Lung (tissue), 11 donors: ENCODE measurements at regions not wholly inside any gene's neighbourhood (a gene's known extent, or its start where the extent isn't known, plus 50 kb on each side); places are given as distances from the start of the nearest gene placed in this dataset.

Source experiments
- ATAC-seq: fragments of 200-7000 bp; cut with Tn5 transposase; one replicate; pipeline ENCODE4 v1.9.1; 2020; ENCODE audit warnings: moderate number of reproducible peaks; ENCODE audit not compliant: insufficient read depth, low FRiP score
- DNase-seq, 3 donors: peaks; one replicate each; pipeline ENCODE4 v3.0.0-alpha.2; 2013 to 2017
- H3K27ac ChIP-seq, 2 donors: one replicate each; pipeline ENCODE4 v1.5.1; 2013; ENCODE audit warnings: mild to moderate bottlenecking in 2 of 2, moderate library complexity in 2 of 2, control low read depth in 1 of 2, inconsistent platforms in 1 of 2, low read depth in 1 of 2, low read length in 1 of 2
- H3K27me3 ChIP-seq, 3 donors: one replicate each; pipeline ENCODE4 v1.5.1; 2013; ENCODE audit warnings: low read length in 2 of 3; ENCODE audit not compliant: control insufficient read depth in 3 of 3, insufficient read depth in 3 of 3
- H3K36me3 ChIP-seq, 4 donors: one replicate each; pipeline ENCODE4 v1.5.1; 2013; ENCODE audit warnings: low read length in 4 of 4, mild to moderate bottlenecking in 1 of 4, moderate library complexity in 1 of 4; ENCODE audit not compliant: control insufficient read depth in 4 of 4, insufficient read depth in 4 of 4
- H3K4me1 ChIP-seq, 5 donors: one replicate each; pipeline ENCODE4 v1.5.1; 2013; ENCODE audit warnings: low read length in 5 of 5, mild to moderate bottlenecking in 2 of 5, moderate library complexity in 1 of 5; ENCODE audit not compliant: control insufficient read depth in 5 of 5, insufficient read depth in 5 of 5
- H3K4me3 ChIP-seq: one replicate; pipeline ENCODE4 v1.5.1; 2013; ENCODE audit warnings: mild to moderate bottlenecking, control low read depth, moderate library complexity
- H3K9ac ChIP-seq, 2 donors: one replicate each; pipeline ENCODE4 v1.5.1; 2013; ENCODE audit warnings: low read length in 2 of 2, control low read depth in 1 of 2; ENCODE audit not compliant: insufficient read depth in 1 of 2
- H3K9me3 ChIP-seq, 4 donors: one replicate each; pipeline ENCODE4 v1.5.1; 2013; ENCODE audit warnings: low read length in 3 of 4, mild to moderate bottlenecking in 1 of 4, moderate library complexity in 1 of 4; ENCODE audit not compliant: control insufficient read depth in 4 of 4, insufficient read depth in 3 of 4
- WGBS, 2 donors: extraction: QIAGEN DNeasy Blood & Tissue Kit; methylation state at CpG; one replicate each; pipeline ENCODE4 v1.1.7; 2013; 5-methylcytosine and 5-hydroxymethylcytosine counted together
- TF ChIP-seq, protein P1 (sequence below): IDR thresholded peaks from 2 replicates; pipeline ENCODE4 v1.5.1; 2012; ENCODE audit warnings: mild to moderate bottlenecking; ENCODE audit errors: control extremely low read depth, extremely low read depth
- donor health status: control.
- donor health status: control.
- donor health status: Bipolar disorder and iron deficiency.
- donor health status: healthy.
- donor health status: DM: yes; HTN: yes; CAD: no.

DNA sequence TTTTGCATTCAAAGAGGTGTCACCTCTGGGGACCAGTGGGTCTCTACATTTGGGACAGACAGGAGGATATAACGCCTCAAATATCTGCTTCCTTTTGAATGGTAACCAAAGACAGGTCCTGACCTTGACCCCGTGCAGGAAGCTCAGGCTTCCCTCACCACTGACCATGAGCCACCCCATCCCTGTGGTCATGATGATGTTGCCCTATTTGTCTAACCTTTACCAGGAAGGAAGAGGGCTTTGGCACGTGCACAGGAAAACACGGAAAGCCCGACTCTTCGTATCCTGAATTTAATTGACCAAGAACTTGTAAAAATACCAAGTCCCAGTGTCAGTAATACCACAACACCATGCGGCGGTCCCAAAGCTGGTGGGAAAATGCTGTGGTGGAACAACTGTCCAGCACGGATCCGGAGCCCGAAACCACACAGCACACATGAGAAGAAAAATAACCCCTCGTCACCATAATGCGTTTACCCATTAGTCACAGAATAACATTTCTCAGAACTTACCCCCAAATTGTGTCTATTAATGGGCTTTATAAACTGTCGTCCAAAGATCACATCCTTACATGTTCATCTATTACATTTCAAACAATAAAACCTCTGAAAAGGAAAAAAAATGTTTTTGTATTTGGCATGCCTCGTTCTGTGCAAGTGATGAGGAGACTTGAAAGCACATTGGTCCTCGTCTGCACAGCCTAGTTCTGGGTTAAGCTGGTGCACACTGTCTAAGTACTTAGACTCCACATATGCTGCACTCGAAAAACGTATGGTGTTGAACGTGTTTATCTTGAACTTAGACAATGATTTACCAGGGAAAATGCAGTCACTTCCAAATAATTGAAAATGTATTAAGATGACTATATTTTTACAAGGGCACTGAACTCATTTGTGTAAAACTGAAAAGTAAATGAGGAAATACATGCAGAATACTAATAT is 118.9 kb upstream of the IGF1R start:
- H3K27me3 ChIP-seq = no peaks in the 10 kb centered on the region
- DNase-seq (no peak), ATAC-seq (no peak)
- H3K27ac ChIP-seq = no peak overlapping the region
- TF ChIP-seq, protein P1, sequence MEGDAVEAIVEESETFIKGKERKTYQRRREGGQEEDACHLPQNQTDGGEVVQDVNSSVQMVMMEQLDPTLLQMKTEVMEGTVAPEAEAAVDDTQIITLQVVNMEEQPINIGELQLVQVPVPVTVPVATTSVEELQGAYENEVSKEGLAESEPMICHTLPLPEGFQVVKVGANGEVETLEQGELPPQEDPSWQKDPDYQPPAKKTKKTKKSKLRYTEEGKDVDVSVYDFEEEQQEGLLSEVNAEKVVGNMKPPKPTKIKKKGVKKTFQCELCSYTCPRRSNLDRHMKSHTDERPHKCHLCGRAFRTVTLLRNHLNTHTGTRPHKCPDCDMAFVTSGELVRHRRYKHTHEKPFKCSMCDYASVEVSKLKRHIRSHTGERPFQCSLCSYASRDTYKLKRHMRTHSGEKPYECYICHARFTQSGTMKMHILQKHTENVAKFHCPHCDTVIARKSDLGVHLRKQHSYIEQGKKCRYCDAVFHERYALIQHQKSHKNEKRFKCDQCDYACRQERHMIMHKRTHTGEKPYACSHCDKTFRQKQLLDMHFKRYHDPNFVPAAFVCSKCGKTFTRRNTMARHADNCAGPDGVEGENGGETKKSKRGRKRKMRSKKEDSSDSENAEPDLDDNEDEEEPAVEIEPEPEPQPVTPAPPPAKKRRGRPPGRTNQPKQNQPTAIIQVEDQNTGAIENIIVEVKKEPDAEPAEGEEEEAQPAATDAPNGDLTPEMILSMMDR = no peak
- H3K4me1 ChIP-seq = peaks cover 0 to 18% (median 0%) of the 10 kb centered on the region in 5 donors
- H3K4me3 ChIP-seq = no peak overlapping the region
- no peaks in the 10 kb centered on the region for H3K9me3 ChIP-seq
- H3K9ac ChIP-seq = no peak overlapping the region
- 66 to 78% methylated on average over 19 of the region's 19 CpGs for WGBS, 2 donors
- no peaks in the 10 kb centered on the region for H3K36me3 ChIP-seq

DNA sequence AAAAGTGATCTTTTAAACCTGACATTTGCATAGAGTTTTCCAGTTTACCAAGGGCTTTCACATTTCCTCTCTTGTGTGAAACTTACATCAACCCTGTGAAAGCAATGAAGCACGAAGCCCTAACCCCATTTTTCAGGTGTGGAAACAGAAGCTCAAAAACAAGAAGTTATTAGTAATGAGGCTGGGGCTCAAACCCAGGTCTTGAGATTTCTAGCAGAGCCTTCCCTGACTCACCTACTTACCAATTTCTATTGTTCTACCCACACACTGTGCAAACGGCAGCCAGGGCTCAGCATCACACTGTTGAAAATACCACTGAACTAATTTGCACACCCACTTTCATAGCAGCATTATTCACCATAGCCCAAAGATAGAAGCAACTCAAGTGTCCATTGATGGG is 117.8 kb upstream of the IGF1R start:
- DNase-seq (no peak), ATAC-seq (no peak)
- Histone ChIP-seq H3K9me3 (no peaks in the 10 kb centered on the region), H3K27me3 (no peaks in the 10 kb centered on the region), H3K27ac (no peak overlapping the region), H3K36me3 (no peaks in the 10 kb centered on the region), H3K4me3 (no peak overlapping the region), H3K4me1 (peaks cover 0 to 7% (median 0%) of the 10 kb centered on the region in 5 donors), H3K9ac (no peak overlapping the region)
- TF ChIP-seq, protein P1 = no peak
- 65 to 69% methylated on average over 2 of the region's 2 CpGs for WGBS, 2 donors

DNA sequence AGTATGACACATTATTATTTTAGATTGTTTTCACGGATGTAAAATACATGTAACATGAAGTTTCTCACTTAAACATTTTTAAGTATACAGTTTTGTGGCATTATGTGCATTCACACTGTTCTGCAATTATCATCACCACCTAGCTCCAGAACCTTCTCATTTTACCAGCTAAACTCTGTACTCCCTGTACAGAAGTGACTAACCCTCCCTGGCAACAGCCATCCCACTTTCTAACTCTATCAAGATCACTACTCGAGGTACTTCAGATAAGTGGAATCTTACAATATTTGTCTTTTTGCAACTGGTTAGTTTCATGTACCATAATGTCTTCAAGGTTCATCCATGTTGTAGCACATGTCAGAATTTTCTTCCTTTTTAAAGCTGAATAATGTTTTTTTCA is 116.3 kb upstream of the IGF1R start:
- H3K9me3 ChIP-seq = no peaks in the 10 kb centered on the region
- ATAC-seq (no peak), DNase-seq (no peak)
- H3K9ac ChIP-seq = no peak overlapping the region
- no peaks in the 10 kb centered on the region for H3K4me1 ChIP-seq
- no peaks in the 10 kb centered on the region for H3K27me3 ChIP-seq
- TF ChIP-seq, protein P1 = no peak
- H3K4me3 ChIP-seq = no peak overlapping the region
- no peak overlapping the region for H3K27ac ChIP-seq
- 77 to 92% methylated on average over 2 of the region's 2 CpGs for WGBS, 2 donors
- H3K36me3 ChIP-seq = no peaks in the 10 kb centered on the region
